Stimulated activated CD4-positive, alpha-beta T cell treated with anti-CD3 and anti-CD28 coated beads, TNF-alpha, amount 100 ng/mL, for 1 hour (primary cell): ENCODE measurements at regions not wholly inside any gene's neighbourhood (a gene's known extent, or its start where the extent isn't known, plus 50 kb on each side); places are given as distances from the start of the nearest gene placed in this dataset.
A peak's percentile ranks its signal among the peaks of the same experiment; 100 is the strongest.

Experiments
- DNase-seq, 3 donors: peaks; one replicate each; pipeline ENCODE4 v3.0.0-alpha.2; 2020; ENCODE audit warnings: low read depth in 3 of 3, low spot score in 1 of 3

GRCh38 chr2:236317938-236318396 lies 53.8 kb upstream of the ASB18 start:
- no peak for DNase-seq

- no peak for DNase-seq
Observed at GRCh38 chr2:236318401-236318800, 54.2 kb upstream of the ASB18 start.

GRCh38 chr2:236319036-236319435 lies 54.8 kb upstream of the ASB18 start:
- no peak for DNase-seq

DNA sequence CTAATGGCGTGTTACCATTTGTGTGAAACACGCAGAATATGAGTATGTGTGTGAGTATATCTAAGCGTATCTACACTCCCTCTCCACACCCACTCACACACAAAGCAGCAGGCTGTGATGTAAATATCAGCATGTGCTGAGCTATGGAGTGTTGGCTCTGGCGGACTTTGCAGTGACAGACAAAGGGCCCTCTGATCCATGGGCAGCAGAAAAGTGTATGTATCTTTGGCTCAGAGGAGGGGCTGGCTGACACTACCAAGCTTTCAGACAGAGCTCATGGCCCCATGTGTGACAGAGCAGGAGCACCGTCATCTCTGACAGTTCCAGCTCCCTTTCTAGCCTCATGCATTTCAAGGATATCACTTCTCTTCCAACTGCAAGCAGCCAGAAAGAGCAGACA lies 57.2 kb upstream of the ASB18 start:
- DNase-seq, result no peak

- no peak for DNase-seq
Observed at GRCh38 chr2:236333417-236334121, 69.4 kb upstream of the ASB18 start.

DNA sequence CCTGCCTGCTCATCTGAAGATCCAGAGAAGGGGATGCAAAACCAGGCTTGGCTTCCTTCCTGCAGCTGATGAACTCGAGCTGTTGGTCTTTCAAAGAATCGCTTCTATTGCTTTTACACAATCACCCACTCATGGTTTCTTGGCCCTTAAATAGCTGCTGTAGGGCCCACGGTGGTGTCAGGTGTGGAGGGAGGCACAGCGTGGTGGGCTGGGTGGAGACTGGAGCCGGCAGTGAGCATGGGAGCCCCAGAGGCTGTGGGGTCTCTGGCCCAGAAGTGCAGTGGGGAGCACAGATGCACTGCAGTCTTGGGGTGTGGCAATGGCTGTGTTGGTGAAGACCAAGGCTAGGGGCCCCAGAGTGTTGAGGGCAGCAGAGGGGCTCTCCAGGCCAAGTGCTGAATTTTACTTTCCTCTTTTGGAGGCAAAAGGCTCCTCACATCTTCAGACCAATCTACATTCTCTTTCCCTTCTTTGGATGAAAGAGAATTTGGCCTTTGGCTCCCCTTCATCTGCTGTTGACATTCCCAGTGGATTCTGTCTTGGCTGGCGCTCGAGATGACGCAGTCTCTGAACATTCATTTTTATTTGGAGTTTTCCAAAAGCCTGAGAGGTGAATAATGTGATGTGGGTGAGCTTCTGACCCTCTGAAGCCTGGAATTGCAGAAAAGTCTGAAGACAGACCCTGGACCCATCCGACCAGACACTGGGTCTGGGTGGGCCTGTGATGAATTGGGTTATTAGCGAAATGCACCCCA lies 70.1 kb upstream of the ASB18 start:
- no peak for DNase-seq

DNA sequence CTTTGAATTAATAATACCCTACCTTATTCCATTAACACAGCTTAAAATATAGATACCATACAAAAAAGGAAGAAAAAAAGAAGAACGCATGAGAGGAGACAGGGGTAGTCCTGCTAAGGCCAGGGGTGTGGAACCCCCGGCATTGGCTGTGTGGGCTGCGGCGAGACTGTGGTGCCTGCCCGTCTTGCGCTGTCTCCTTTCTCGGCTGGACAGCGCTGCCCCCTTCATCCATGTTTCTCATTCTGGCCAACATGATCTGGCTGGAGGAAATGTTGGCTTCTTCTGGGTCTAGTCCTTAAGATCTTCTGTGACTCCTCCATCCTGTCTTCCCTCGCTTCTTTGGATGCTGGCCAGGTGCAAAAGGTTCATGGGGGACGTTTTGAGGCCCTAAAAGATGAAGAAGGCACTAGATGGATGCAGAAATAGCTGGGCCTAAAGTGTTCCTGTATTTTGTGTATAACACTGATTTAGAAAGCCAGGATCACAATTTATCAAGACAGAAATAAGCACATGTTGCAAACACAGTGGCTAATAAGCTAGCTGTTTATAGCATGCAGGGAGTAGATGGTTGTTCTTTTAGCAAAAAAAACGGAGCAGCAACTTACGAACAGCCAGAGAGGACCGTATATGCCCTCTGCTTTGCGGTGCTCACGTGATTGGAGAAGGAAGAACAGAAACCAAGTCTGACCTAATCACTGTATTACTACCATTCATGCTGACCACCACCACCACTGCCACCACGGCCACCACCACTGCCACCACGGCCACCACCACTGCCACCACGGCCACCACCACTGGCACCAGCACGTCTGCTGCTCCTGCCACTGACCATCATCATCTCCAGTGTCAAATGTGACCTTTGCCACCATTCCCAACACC lies 71.7 kb upstream of the ASB18 start:
- DNase-seq, result no peak

DNA sequence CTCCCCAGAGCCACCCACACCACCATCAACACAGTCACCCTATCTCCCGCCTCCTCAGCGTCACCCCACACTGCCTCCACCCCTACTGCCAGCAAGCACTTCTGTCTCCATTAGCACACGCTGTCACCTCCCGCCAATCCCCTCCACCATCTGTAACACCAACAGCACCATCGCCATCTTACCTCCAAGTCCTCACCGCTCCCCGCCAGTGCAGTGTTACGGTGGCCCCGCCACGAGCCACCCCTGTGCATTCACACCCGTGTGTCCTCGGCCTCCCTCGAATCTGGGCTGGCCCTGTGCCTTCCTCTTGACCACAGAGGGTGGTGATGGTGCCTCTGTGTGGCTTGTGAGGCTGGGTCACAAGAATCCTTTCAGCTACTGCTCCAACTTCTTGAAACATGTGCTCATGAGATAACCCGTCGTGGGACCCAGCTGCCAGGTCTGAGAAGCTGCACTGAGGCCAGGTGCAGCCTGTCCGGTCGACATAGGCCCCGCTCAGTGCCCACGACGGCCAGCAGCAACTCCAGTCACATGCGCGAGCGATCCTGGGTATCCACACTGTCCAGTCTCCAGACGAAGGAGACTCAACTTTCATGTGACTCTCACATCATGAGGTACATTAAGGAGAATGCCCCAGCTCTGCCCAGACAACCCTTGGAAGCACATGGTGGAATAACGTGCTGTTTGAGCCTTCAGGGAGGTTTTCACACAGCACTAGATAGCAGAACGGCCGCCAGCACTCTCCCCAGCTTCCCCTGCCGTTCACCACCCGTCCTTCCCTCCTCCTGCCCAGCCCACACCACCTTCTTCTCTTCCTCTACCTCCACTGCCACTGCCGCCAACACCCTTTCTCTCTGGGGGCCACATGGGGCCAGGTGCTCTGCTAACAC lies 72.6 kb upstream of the ASB18 start:
- DNase-seq, result no peak

DNA sequence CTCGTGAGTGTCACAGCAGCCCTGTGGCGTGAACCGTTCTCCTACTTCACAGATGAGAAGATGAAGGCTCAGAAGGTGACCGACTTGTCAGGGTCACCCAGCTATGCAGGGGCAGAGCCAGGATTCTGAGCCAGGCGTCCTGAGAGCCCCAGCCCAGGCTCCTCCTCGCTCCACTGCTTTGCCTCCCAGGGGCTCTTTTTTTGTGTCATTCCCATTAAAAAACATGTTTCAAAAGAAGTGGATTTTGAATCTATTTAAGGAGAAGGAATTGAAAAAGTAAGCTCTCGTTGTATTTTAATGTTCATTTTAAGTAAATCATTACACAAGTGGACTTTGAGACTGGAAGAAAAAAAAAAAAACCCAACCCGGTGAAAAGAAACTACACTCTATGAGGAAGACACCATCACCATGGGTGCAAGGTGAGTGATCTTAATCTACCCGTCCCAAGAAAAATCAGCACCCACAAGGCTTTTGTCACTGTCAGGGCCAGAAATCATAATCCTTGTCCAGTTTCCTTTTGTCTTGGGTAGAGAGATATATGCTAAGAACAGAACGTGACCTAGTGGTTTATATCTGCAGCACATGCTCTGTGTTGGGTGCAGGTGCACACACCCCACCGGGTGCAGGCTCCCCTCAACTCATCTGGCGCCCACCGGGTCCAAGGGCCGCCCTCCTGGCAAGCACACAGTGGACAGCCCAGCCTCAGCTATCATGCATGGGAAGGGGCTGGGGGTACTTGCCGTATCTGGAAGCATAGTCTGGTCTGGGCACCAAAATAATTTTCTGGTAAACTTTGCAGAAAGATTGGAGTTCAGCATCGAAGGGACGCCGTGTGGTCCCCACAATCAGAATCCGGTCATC lies 73.5 kb upstream of the ASB18 start:
- no peak for DNase-seq

- no peak for DNase-seq
Observed at GRCh38 chr2:236338495-236339184, 74.4 kb upstream of the ASB18 start.

GRCh38 chr2:236340251-236340650 lies 76.0 kb upstream of the ASB18 start:
- no peak for DNase-seq

DNA sequence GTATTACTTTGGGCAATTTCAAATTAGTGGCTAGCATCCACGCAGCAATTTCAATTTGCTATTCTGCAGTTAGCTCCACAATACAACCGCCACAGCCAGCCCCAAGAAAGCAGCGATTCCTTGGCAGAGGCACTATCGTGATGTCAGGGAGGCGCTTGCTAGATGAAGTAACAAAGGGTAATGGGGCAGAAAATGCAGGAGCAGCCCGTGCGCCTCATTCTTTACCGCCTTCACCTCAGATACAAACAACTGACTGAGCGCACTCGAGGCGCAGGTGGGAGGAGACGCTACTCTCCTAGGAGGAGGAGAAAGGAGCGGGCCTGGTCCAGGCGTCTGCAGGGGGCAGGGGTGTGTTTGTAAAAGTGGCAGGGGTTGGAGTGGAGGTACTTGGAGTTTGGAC lies 76.9 kb upstream of the ASB18 start:
- no peak for DNase-seq

DNA sequence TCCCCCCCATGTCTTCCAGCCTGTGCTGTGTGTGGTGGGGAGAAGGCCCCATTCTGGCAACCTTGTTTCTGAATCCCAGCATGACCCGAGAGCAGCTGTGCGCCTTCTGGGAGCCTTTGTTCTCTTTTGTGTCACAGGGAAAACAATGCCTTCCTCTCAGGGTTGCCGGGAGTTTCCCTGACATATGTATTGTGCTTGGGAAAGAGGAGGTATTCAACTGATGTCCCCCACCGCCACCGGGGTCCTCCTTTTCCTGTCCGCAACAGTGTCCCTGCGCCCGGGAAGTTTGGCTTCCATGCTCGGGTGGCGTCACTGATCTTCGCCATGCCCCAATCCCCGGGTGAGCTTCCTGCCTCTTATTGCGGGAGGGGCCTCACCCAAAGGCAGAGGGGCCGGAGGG lies 77.5 kb upstream of the ASB18 start:
- DNase-seq, result no peak

- DNase-seq, result no peak
Observed at GRCh38 chr2:236342507-236342906, 78.3 kb upstream of the ASB18 start.

- no peak for DNase-seq
Observed at GRCh38 chr2:236342951-236343350, 78.7 kb upstream of the ASB18 start.

DNA sequence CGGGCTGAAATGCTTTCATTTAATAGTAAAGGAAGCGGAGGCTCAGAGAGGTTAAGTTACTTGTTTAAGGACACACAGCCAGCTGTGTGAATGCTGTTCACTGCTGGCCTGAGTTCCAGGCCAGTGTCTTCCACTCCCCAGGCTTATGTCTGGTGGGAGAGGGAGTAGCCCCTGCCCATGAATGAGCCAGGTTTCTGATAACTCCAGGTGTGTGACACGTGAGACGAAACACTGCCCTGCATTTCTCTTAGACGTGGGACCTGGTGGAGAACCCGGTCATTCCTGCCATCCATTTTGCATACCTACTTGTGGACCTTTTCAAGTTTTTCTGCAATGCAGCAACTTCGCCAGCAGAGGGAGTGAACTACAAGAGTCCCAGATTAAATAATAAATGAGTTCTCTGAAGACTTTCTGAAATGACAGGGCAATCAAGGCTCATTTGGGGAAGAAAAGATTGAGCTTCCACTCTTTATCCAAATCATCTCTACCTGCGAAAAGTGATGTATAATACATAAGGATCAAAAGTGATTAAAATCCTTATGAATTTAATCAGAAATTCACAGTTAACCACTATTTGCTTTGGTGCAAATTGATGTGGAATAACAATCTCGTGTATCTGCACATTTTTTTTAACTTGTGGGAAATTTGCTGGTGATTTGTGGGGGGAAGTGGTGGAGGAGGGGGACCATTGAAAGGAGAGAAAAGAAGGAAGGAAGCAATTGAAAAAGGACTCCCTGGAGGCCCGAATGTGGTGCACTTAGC lies 79.4 kb upstream of the ASB18 start:
- DNase-seq, result peak in 1 of 3 donors; percentile 7

- DNase-seq, result no peak
Observed at GRCh38 chr2:236344446-236344845, 80.2 kb upstream of the ASB18 start.

GRCh38 chr2:236345081-236345714 lies 81.0 kb upstream of the ASB18 start:
- no peak for DNase-seq
